Skeletal muscle tissue (tissue), 3 donors: ENCODE measurements at regions not wholly inside any gene's neighbourhood (a gene's known extent, or its start where the extent isn't known, plus 50 kb on each side); places are given as distances from the start of the nearest gene placed in this dataset.

Experiments used
- H3K27ac ChIP-seq: one replicate; pipeline ENCODE4 v1.7.0; 2013; ENCODE audit warnings: mild to moderate bottlenecking, low read depth, low read length, inconsistent platforms
- H3K27me3 ChIP-seq, 3 donors: one replicate each; pipeline ENCODE4 v1.7.0; 2013; ENCODE audit warnings: low read length in 3 of 3; ENCODE audit not compliant: control insufficient read depth in 3 of 3, insufficient read depth in 3 of 3
- H3K36me3 ChIP-seq, 3 donors: one replicate each; pipeline ENCODE4 v1.7.0; 2013; ENCODE audit warnings: low read length in 3 of 3; ENCODE audit not compliant: control insufficient read depth in 3 of 3, insufficient read depth in 3 of 3
- H3K4me1 ChIP-seq, 3 donors: one replicate each; pipeline ENCODE4 v1.7.0; 2013; ENCODE audit warnings: low read length in 3 of 3, mild to moderate bottlenecking in 3 of 3; ENCODE audit not compliant: control insufficient read depth in 3 of 3, insufficient read depth in 3 of 3
- H3K4me3 ChIP-seq, 3 donors: one replicate each; pipeline ENCODE4 v1.7.0; 2013; ENCODE audit warnings: low read length in 3 of 3
- H3K9ac ChIP-seq, 3 donors: one replicate each; pipeline ENCODE4 v1.7.0; 2013; ENCODE audit warnings: low read length in 3 of 3, mild to moderate bottlenecking in 3 of 3, moderate library complexity in 2 of 3, low read depth in 1 of 3
- H3K9me3 ChIP-seq, 3 donors: one replicate each; pipeline ENCODE4 v1.7.0; 2013; ENCODE audit warnings: low read length in 3 of 3; ENCODE audit not compliant: control insufficient read depth in 3 of 3
- donor health status: Osteomylitis.

- H3K4me3 ChIP-seq, result no peak overlapping the region
- H3K9ac ChIP-seq, result no peak overlapping the region
- no peak overlapping the region for H3K27ac ChIP-seq
- no peaks in the 10 kb centered on the region for H3K9me3 ChIP-seq
- H3K27me3 ChIP-seq, result no peaks in the 10 kb centered on the region
- no peaks in the 10 kb centered on the region for H3K36me3 ChIP-seq
- no peaks in the 10 kb centered on the region for H3K4me1 ChIP-seq
Measured at GRCh38 chr7:34263168-34263567, 357.8 kb downstream of the BMPER start.

GRCh38 chr7:34269084-34269483 is 363.7 kb downstream of the BMPER start:
- Histone ChIP-seq H3K27me3 (no peaks in the 10 kb centered on the region), H3K4me3 (no peak overlapping the region), H3K27ac (no peak overlapping the region), H3K9ac (no peak overlapping the region), H3K9me3 (no peaks in the 10 kb centered on the region), H3K4me1 (no peaks in the 10 kb centered on the region), H3K36me3 (no peaks in the 10 kb centered on the region)

DNA sequence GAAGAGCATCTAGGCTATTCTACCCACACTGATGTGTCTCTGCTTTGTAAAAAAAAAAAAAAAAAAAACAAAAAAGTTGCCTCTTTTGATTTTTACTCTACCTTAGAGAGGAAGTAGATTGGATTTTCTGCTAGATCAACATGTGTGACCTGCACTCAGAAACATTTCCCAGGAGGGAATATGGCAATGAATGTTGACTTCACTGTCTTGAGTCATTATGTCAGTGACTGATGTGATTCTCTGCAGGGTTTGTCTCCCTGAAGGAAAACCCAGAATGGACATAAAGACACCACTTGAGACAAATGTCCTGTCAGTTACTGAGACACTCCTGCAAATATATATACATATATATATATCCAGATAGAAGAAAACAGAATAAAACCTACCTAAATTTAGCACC is 370.3 kb downstream of the BMPER start:
- Histone ChIP-seq H3K9me3 (no peaks in the 10 kb centered on the region), H3K9ac (no peak overlapping the region), H3K36me3 (no peaks in the 10 kb centered on the region), H3K27ac (no peak overlapping the region), H3K4me3 (no peak overlapping the region), H3K27me3 (no peaks in the 10 kb centered on the region), H3K4me1 (no peaks in the 10 kb centered on the region)

- Histone ChIP-seq H3K27me3 (no peaks in the 10 kb centered on the region), H3K4me1 (no peaks in the 10 kb centered on the region), H3K36me3 (no peaks in the 10 kb centered on the region), H3K4me3 (no peak overlapping the region), H3K27ac (no peak overlapping the region), H3K9ac (no peak overlapping the region), H3K9me3 (no peaks in the 10 kb centered on the region)
Measured at GRCh38 chr7:34277016-34277802, 371.9 kb downstream of the BMPER start.

GRCh38 chr7:34277803-34278199 is 372.5 kb downstream of the BMPER start:
- no peaks in the 10 kb centered on the region for H3K27me3 ChIP-seq
- H3K9me3 ChIP-seq, result no peaks in the 10 kb centered on the region
- no peak overlapping the region for H3K4me3 ChIP-seq
- H3K36me3 ChIP-seq, result no peaks in the 10 kb centered on the region
- H3K9ac ChIP-seq, result no peak overlapping the region
- H3K4me1 ChIP-seq, result no peaks in the 10 kb centered on the region
- no peak overlapping the region for H3K27ac ChIP-seq

DNA sequence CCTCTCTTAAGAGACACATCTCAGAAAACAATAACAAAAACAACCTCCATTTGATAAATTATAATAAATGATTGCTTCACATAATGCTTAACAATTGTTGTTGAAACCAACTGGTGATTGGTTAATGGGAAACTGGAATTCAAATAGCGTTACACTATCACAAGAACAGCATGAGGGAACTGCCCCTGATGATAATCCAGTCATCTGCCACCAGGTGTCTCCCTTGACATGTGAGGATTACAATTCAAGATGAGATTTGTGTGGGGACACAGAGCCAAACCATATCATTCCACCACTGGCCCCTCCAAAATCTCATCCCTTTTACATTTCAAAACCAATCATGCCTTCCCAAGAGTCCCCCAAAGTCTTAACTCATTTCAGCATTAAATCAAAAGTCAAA is 375.9 kb downstream of the BMPER start:
- H3K27ac ChIP-seq, result no peak overlapping the region
- no peak overlapping the region for H3K4me3 ChIP-seq
- no peaks in the 10 kb centered on the region for H3K27me3 ChIP-seq
- H3K9me3 ChIP-seq, result peaks cover 0 to 3% (median 2%) of the 10 kb centered on the region in 3 donors
- no peaks in the 10 kb centered on the region for H3K4me1 ChIP-seq
- no peak overlapping the region for H3K9ac ChIP-seq
- H3K36me3 ChIP-seq, result no peaks in the 10 kb centered on the region

GRCh38 chr7:34282271-34282670 is 375.7 kb upstream of the NPSR1 start:
- Histone ChIP-seq H3K27ac (no peak overlapping the region), H3K27me3 (no peaks in the 10 kb centered on the region), H3K4me1 (no peaks in the 10 kb centered on the region), H3K4me3 (no peak overlapping the region), H3K9ac (no peak overlapping the region), H3K36me3 (no peaks in the 10 kb centered on the region), H3K9me3 (peaks cover 0 to 3% (median 2%) of the 10 kb centered on the region in 3 donors)

DNA sequence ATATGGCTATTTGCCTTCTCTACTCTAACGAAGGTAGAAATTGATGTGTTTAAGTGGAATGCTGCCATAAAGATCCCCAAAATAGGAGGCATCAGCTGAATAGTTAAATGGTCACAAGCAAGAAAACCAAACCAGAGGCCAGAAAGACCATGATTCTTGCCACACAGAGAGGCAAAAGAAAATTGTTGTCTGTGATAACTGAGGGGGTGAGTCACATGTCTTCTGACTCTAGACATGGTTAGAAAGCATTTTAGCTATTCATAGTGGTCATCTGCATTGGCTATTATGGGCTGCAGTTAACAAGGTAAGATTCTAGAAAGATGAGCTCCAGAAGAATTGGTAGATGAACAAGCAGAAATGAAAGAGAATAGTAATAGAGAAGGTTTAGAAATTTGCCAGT is 361.4 kb upstream of the NPSR1 start:
- H3K27me3 ChIP-seq, result no peaks in the 10 kb centered on the region
- no peaks in the 10 kb centered on the region for H3K36me3 ChIP-seq
- no peak overlapping the region for H3K9ac ChIP-seq
- no peak overlapping the region for H3K4me3 ChIP-seq
- H3K27ac ChIP-seq, result no peak overlapping the region
- H3K4me1 ChIP-seq, result no peaks in the 10 kb centered on the region
- H3K9me3 ChIP-seq, result no peaks in the 10 kb centered on the region

GRCh38 chr7:34298492-34299013 is 359.5 kb upstream of the NPSR1 start:
- no peaks in the 10 kb centered on the region for H3K4me1 ChIP-seq
- H3K9ac ChIP-seq, result no peak overlapping the region
- H3K9me3 ChIP-seq, result no peaks in the 10 kb centered on the region
- no peak overlapping the region for H3K27ac ChIP-seq
- H3K36me3 ChIP-seq, result no peaks in the 10 kb centered on the region
- no peaks in the 10 kb centered on the region for H3K27me3 ChIP-seq
- H3K4me3 ChIP-seq, result no peak overlapping the region

DNA sequence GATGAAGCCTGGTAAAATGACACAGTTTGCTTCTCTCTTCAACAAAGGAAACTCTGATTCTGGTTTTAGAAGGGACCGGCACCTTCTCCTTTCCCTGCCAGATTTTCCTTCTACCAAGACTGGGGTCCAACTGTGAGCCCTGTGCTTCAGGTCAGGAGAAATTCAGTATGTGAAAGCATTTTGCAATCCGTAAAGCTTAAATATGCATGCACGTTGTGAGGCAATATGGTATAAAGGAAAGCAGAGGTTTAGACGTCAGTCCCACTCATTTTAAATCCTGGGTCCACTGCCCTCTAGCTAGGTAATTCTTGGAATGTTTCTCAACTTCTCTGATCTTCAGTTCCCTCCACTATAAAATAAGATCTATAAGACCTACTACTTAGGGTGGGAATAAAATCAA is 359.0 kb upstream of the NPSR1 start:
- Histone ChIP-seq H3K27me3 (no peaks in the 10 kb centered on the region), H3K9ac (no peak overlapping the region), H3K27ac (no peak overlapping the region), H3K9me3 (no peaks in the 10 kb centered on the region), H3K4me3 (no peak overlapping the region), H3K36me3 (no peaks in the 10 kb centered on the region), H3K4me1 (no peaks in the 10 kb centered on the region)
